Parathyroid adenoma (tissue), 2 donors: ENCODE measurements at regions not wholly inside any gene's neighbourhood (a gene's known extent, or its start where the extent isn't known, plus 50 kb on each side); places are given as distances from the start of the nearest gene placed in this dataset.

Experiments used
- H2AFZ ChIP-seq: fragments of 300-600 bp; sonication (generic); one replicate; pipeline ENCODE4 v1.7.0; 2017; ENCODE audit warnings: antibody characterized with exemption, mild to moderate bottlenecking
- H3K27ac ChIP-seq: fragments of 300-600 bp; sonication (generic); one replicate; pipeline ENCODE4 v1.7.0; 2017
- H3K27me3 ChIP-seq: fragments of 300-600 bp; sonication (generic); one replicate; pipeline ENCODE4 v1.7.0; 2017; ENCODE audit warnings: low read length; ENCODE audit not compliant: control insufficient read depth, insufficient read depth
- H3K36me3 ChIP-seq: fragments of 300-600 bp; sonication (generic); one replicate; pipeline ENCODE4 v1.7.0; 2017; ENCODE audit warnings: low read length; ENCODE audit not compliant: control insufficient read depth, insufficient read depth
- H3K4me1 ChIP-seq: fragments of 300-600 bp; sonication (generic); one replicate; pipeline ENCODE4 v1.7.0; 2017; ENCODE audit warnings: control low read depth
- H3K4me2 ChIP-seq: fragments of 300-600 bp; sonication (generic); one replicate; pipeline ENCODE4 v1.7.0; 2017; ENCODE audit warnings: low read length
- H3K4me3 ChIP-seq: fragments of 300-600 bp; sonication (generic); one replicate; pipeline ENCODE4 v1.7.0; 2017; ENCODE audit warnings: low read depth, low read length
- H3K79me2 ChIP-seq: fragments of 300-600 bp; sonication (generic); one replicate; pipeline ENCODE4 v1.7.0; 2017; ENCODE audit warnings: control low read depth
- H3K9ac ChIP-seq: fragments of 300-600 bp; sonication (generic); one replicate; pipeline ENCODE4 v1.7.0; 2017; ENCODE audit warnings: mild to moderate bottlenecking
- H3K9me3 ChIP-seq: fragments of 300-600 bp; sonication (generic); one replicate; pipeline ENCODE4 v1.7.0; 2017; ENCODE audit warnings: low read length; ENCODE audit not compliant: control insufficient read depth
- TF ChIP-seq, protein P1 (sequence below): fragments of 300-600 bp; sonication (generic); IDR thresholded peaks from one replicate; pipeline ENCODE4 v1.7.0; 2017; ENCODE audit warnings: antibody characterized with exemption, mild to moderate bottlenecking
- donor health status: primary hyperparathyroidism.

GRCh38 chr21:27799861-27800260 lies 833.0 kb upstream of the ADAMTS5 start:
- no peaks in the 10 kb centered on the region for H3K9me3 ChIP-seq
- no peaks in the 10 kb centered on the region for H3K36me3 ChIP-seq
- H3K27ac ChIP-seq, result no peak overlapping the region
- H3K4me1 ChIP-seq, result no peaks in the 10 kb centered on the region
- no peak overlapping the region for H2AFZ ChIP-seq
- H3K4me2 ChIP-seq, result no peak overlapping the region
- no peak overlapping the region for H3K4me3 ChIP-seq
- no peaks in the 10 kb centered on the region for H3K79me2 ChIP-seq
- TF ChIP-seq, protein P1, sequence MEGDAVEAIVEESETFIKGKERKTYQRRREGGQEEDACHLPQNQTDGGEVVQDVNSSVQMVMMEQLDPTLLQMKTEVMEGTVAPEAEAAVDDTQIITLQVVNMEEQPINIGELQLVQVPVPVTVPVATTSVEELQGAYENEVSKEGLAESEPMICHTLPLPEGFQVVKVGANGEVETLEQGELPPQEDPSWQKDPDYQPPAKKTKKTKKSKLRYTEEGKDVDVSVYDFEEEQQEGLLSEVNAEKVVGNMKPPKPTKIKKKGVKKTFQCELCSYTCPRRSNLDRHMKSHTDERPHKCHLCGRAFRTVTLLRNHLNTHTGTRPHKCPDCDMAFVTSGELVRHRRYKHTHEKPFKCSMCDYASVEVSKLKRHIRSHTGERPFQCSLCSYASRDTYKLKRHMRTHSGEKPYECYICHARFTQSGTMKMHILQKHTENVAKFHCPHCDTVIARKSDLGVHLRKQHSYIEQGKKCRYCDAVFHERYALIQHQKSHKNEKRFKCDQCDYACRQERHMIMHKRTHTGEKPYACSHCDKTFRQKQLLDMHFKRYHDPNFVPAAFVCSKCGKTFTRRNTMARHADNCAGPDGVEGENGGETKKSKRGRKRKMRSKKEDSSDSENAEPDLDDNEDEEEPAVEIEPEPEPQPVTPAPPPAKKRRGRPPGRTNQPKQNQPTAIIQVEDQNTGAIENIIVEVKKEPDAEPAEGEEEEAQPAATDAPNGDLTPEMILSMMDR, result no peak
- no peaks in the 10 kb centered on the region for H3K27me3 ChIP-seq
- H3K9ac ChIP-seq, result no peak overlapping the region

- H3K27me3 ChIP-seq, result no peaks in the 10 kb centered on the region
- no peaks in the 10 kb centered on the region for H3K4me1 ChIP-seq
- TF ChIP-seq, protein P1, result no peak
- no peak overlapping the region for H3K27ac ChIP-seq
- H3K36me3 ChIP-seq, result no peaks in the 10 kb centered on the region
- no peak overlapping the region for H2AFZ ChIP-seq
- no peak overlapping the region for H3K9ac ChIP-seq
- no peaks in the 10 kb centered on the region for H3K9me3 ChIP-seq
- H3K4me3 ChIP-seq, result no peak overlapping the region
- H3K4me2 ChIP-seq, result no peak overlapping the region
- H3K79me2 ChIP-seq, result no peaks in the 10 kb centered on the region
Measured at GRCh38 chr21:27796106-27796505, 829.2 kb upstream of the ADAMTS5 start.

DNA sequence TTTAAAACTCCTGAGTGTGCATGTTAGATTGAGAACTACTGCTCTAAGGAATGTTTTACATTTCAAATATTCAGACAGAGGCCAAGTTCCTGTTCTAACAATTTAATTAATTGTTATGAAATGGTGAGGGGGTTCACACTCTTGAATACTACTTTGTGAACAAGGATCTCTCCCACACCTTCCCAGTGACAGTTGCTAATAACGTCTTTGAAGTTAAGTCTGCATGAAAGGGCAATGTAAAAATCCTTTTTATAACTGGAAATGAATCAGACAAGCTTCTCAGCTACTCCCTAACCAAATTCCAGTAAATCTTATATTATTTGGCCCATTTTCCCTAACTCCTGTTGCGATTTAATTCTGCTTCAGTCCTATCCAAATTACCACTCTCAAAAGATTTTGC lies 828.5 kb upstream of the ADAMTS5 start:
- Histone ChIP-seq H3K27me3 (no peaks in the 10 kb centered on the region), H3K4me1 (no peaks in the 10 kb centered on the region), H3K27ac (no peak overlapping the region), H2AFZ (no peak overlapping the region), H3K36me3 (no peaks in the 10 kb centered on the region), H3K4me3 (no peak overlapping the region), H3K4me2 (no peak overlapping the region), H3K79me2 (no peaks in the 10 kb centered on the region), H3K9ac (no peak overlapping the region), H3K9me3 (no peaks in the 10 kb centered on the region)
- TF ChIP-seq, protein P1, result no peak

GRCh38 chr21:27793901-27794300 lies 827.0 kb upstream of the ADAMTS5 start:
- Histone ChIP-seq H3K27me3 (no peaks in the 10 kb centered on the region), H3K9me3 (no peaks in the 10 kb centered on the region), H3K36me3 (no peaks in the 10 kb centered on the region), H3K4me2 (no peak overlapping the region), H3K27ac (no peak overlapping the region), H3K4me1 (no peaks in the 10 kb centered on the region), H2AFZ (no peak overlapping the region), H3K79me2 (no peaks in the 10 kb centered on the region), H3K9ac (no peak overlapping the region), H3K4me3 (no peak overlapping the region)
- TF ChIP-seq, protein P1, result no peak

DNA sequence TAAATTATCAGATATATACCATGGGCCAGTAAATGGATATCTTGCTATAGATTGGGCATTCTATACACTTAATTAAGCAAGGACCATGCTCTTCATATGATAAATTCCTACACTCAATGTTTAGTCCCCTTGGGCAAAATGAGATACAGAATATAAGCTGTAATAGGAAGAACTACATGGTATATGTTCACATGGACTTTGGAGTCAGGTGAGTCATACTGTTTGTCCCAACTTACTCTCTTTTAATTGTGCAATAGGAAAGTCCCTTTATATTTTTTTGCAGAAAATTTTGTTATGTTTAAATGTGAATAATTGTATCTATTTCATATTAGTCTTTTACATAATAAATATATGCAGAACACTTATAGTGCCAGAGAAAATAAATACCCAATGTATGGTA lies 820.2 kb upstream of the ADAMTS5 start:
- Histone ChIP-seq H3K4me2 (no peak overlapping the region), H3K79me2 (no peaks in the 10 kb centered on the region), H3K4me3 (no peak overlapping the region), H2AFZ (no peak overlapping the region), H3K9me3 (no peaks in the 10 kb centered on the region), H3K4me1 (no peaks in the 10 kb centered on the region), H3K27me3 (no peaks in the 10 kb centered on the region), H3K36me3 (no peaks in the 10 kb centered on the region), H3K9ac (no peak overlapping the region), H3K27ac (no peak overlapping the region)
- TF ChIP-seq, protein P1, result no peak
